GM12875 (cell line): ENCODE measurements at regions not wholly inside any gene's neighbourhood (a gene's known extent, or its start where the extent isn't known, plus 50 kb on each side); places are given as distances from the start of the nearest gene placed in this dataset.

ENCODE experiments used
- H3K4me3 ChIP-seq: one replicate; pipeline ENCODE4 v1.5.1; 2011; ENCODE audit warnings: low read depth, low read length, control low read depth
- CTCF ChIP-seq: IDR thresholded peaks from 2 replicates; pipeline ENCODE4 v1.5.1; 2011; ENCODE audit warnings: low read depth, mild to moderate bottlenecking, control low read depth, inconsistent platforms, low read length, moderate library complexity, borderline replicate concordance; ENCODE audit not compliant: insufficient read depth

GRCh38 chr6:164720-165119 lies 127.6 kb upstream of the DUSP22 start:
- no peak for TF ChIP-seq CTCF
- H3K4me3 ChIP-seq: no peak overlapping the region

- H3K4me3 ChIP-seq: no peak overlapping the region
- TF ChIP-seq CTCF: no peak
These were observed 127.0 kb upstream of the DUSP22 start for GRCh38 chr6:165263-165662.

GRCh38 chr6:165906-166305 lies 126.4 kb upstream of the DUSP22 start:
- TF ChIP-seq CTCF: no peak
- no peak overlapping the region for H3K4me3 ChIP-seq

- TF ChIP-seq CTCF: peak; percentile 31; the same call in 1 of the 2 replicates
- H3K4me3 ChIP-seq: no peak overlapping the region
These were observed 123.3 kb upstream of the DUSP22 start for GRCh38 chr6:168865-169455.

- no peak overlapping the region for H3K4me3 ChIP-seq
- TF ChIP-seq CTCF: no peak
These were observed 118.3 kb upstream of the DUSP22 start for GRCh38 chr6:174036-174435.

GRCh38 chr6:175680-176079 lies 116.6 kb upstream of the DUSP22 start:
- TF ChIP-seq CTCF: no peak
- H3K4me3 ChIP-seq: no peak overlapping the region

GRCh38 chr6:176766-177165 lies 115.5 kb upstream of the DUSP22 start:
- no peak for TF ChIP-seq CTCF
- no peak overlapping the region for H3K4me3 ChIP-seq
